Sciatic nerve (tissue), 2 donors: ENCODE measurements at regions not wholly inside any gene's neighbourhood (a gene's known extent, or its start where the extent isn't known, plus 50 kb on each side); places are given as distances from the start of the nearest gene placed in this dataset.

Experiments
- ATAC-seq: fragments of 200-7000 bp; cut with Tn5 transposase; one replicate; pipeline ENCODE4 v1.9.1; 2020; ENCODE audit warnings: mild to moderate bottlenecking, moderate library complexity
- DNase-seq: peaks from one replicate; pipeline ENCODE4 v3.0.0-alpha.2; 2020; ENCODE audit warnings: low spot score
- intact Hi-C: fragments of 100-400 bp; cut with DNase I; formaldehyde crosslinking; loops from one replicate; pipeline ENCODE4 v1.14.2; 2022
- donor health status: DM: no; HTN: no; CAD: no.
- donor health status: DM: no; HTN: no; CAD: no.

DNA sequence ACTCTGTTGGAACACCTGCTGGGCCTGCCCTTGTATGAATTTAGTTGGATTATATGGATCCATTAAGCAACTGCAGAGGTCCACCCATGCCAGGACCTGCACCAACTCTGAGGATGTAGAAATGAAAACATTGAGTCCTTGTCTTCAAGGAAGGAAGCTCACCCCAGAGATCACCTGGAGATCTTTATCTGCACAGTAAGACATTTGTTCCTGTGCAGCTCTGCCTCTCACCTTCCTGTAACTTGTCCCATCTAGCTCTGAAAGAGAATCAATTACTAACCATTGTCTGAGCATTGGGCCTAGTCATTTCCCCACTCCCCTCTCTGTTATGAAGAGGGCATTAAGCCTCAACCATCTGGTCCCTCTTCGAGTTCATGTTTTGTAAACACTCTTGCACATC is 105.2 kb upstream of the YWHAQ start:
- DNase-seq (no peak), ATAC-seq (no peak)
- intact Hi-C loops: no loop called here

DNA sequence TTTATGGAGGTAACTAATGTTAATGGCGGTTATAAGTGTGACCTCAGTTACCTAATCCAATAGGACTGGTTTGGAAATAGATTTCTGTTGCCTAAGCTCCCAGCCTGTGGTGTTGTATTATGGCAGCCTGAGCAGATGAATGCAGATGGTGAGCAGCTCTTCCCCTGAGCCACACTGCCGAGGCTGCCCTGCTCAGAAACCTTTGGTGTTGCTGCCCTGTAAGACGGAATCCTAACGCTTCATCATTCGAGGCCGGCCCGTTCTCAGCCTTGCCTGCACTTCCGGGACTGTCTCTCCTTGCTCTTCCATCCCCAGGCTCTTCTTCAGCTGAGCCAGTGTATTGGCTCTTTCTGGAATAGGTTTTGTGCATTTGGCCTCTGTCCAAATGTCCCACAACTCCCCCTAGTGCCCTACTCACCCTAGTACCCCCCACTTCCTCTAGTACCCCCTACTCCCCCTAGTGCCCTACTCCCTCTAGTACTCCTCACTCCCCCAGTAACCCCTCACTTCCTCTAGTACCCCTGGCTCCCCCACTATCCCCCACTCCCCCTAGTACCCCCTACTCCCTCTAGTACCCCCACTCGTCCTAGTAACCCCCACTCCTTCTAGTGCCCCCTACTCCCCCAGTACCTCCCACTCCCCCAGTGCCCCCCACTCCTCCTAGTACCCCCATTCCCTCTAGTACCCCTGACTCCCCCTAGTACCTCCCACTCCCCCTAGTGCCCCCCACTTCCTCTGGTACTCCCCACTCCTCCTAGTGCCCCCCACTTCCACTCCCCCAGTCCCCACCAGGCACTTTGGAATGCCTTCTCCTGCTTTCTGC is 106.0 kb upstream of the TAF1B start:
- intact Hi-C loops: no loop called here
- DNase-seq (no peak), ATAC-seq (no peak)

GRCh38 chr2:9738062-9738461 is 105.2 kb upstream of the TAF1B start:
- intact Hi-C loops: no loop called here
- ATAC-seq (no peak), DNase-seq (no peak)

DNA sequence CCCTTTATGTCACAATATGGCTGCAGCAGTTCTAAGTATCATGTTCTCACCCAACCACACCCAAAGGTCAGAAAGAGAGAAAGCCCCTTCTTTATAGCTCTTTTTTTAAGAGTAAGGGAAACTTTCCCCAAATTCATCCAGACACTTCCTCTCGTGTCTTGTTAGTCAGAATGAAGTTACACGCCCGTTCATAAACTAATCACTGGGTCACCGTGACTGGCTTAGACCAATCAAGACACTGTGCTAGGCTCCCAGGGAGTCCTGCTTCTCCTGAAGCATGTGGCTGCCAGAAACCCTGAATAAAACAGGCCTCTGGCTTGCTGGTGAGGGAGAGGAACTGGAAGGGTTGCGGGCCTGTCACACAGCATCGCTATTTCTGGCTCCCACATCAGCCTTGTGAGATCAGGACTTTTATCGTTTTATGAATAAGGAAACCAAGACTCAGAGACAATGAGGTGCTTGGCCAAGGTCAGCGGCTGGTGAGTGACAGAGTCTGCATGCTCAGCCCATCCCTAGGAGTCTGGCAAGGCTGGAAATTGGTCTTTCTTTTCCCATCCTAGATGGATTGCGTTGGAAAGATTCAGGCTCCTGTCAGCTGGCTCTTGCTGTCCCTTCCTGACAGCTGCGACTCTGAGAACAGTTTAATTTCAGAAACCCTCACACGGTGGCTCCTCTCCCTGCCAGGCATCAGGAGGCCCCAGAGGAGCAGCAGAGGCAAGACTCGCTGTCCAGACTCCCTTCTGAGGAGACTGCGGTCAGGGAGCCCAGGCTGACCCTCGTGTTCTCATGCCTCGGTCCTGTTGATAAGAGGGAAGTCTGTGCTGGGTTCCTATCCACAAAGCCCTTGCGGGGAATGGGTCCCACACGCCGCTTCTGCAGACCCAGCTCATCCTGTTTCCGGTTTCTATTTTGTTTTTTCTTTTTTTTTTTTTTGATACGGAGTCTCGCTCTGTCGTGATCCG is 104.5 kb upstream of the TAF1B start:
- DNase-seq (no peak), ATAC-seq (peak; percentile 67)

DNA sequence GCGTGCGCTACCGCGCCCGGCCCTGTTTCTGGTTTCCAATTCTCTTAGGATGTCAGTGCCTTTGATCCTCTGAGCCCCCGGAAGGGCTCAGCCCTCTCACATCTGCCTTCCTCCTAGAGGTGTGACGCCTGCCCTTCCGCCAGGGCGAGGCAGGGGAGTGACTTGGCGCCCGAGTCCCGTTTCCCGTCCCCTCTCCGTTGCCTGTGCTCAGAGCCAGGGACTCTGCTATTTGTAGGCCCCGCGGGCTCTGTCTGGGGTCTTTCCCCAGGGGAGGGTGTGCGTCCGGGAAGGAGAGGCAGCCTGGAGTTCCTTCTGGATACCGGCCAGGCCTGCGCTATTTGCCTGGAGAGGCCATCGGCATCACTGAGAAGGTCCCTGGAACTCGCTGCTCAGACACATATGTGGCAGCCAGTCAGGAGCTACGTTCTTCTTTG is 103.7 kb upstream of the TAF1B start:
- DNase-seq (peak; percentile 77), ATAC-seq (peak; percentile 90)
- intact Hi-C loops: no loop called here

More for the DNA sequence above, 104.5 kb upstream of the TAF1B start:
- intact Hi-C loops: no loop called here

GRCh38 chr2:9740382-9741073 is 102.7 kb upstream of the TAF1B start:
- DNase-seq: no peak
- ATAC-seq: no peak
- intact Hi-C loops: no loop called here

GRCh38 chr2:9741110-9741509 is 102.2 kb upstream of the TAF1B start:
- DNase-seq (no peak), ATAC-seq (no peak)
- intact Hi-C loops: no loop called here

- intact Hi-C loops: no loop called here
- ATAC-seq: no peak
- DNase-seq: no peak
Observed at GRCh38 chr2:9742601-9743000, 100.7 kb upstream of the TAF1B start.

- ATAC-seq: no peak
- intact Hi-C loops: no loop called here
Observed at GRCh38 chr2:9744256-9745004, 98.8 kb upstream of the TAF1B start.

DNA sequence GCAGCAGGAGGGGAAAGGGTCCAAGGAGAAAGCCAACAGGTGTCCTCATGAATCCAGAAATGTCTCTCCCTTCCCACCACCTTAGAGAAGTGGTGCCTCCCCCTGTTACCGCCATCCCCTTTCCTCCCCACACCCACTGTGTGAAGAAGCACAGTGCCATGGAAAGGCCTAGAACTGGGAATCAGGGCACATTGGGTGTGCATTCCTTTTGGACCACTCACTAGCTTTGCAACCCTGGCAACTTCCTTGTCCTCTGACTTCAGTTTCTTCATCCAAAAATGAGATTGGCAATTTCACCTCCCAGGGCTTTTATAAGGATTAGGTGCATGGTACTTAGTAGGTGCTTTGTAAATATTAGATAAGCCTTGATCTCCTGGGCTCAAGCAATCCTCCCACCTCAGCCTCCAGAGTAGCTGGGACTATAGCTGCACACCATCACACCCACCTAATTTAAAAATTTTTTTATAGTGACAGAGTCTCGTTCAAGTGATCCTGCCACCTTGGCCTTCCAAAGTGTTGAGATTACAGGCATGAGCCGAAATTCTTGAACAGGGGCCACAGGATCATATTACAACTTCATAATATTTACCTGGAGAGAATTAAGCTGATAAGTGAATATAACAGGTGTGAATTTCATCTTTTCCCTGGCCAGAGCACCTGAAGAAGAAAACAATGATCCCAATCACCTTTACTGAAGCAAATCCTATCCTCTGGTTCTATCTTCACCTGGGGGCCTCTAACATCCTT is 97.9 kb upstream of the TAF1B start:
- ATAC-seq (no peak), DNase-seq (no peak)
- intact Hi-C loops: no loop called here

More at GRCh38 chr2:9744256-9745004, 98.8 kb upstream of the TAF1B start:
- DNase-seq: no peak

DNA sequence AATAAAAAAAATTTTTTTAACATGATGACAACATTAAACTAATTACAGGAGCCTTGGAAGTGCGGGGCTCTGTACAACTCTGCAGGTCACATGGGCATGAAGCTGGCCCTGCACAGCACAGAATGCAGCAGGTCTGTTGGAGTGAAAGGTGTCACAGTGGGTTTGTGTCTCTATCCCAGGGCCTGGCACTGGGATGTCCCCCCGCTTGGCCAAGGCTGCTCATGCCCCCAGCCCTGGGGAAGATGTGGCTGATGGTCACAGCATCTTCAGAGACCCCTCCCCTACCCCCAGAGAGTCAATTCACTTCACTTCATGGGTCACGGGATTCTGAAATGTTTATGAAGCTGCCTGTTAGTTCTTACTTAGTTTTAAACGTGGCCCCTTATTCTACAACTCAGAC is 95.9 kb upstream of the TAF1B start:
- ATAC-seq (no peak), DNase-seq (no peak)
- intact Hi-C loops: no loop called here

DNA sequence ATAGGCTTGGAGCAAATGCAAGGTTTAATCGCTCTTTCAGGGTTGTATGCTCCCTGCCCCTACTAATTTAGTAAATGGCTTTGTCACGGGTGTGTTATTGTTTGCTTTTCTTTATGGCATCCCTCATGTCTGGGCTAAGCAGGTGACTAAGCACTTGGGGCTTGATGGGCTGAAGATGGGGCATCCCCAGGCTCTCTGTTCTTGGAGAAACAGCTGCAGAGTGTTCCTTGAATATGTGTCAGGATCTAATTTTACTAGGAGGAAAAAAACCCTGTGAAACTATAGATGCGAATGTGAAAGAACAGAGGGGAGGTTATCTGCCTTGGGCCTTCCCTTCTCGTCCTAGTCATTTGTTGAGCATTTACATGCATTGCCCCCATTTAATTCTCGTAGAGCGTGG is 94.7 kb upstream of the TAF1B start:
- DNase-seq: no peak
- intact Hi-C loops: no loop called here
- no peak for ATAC-seq

DNA sequence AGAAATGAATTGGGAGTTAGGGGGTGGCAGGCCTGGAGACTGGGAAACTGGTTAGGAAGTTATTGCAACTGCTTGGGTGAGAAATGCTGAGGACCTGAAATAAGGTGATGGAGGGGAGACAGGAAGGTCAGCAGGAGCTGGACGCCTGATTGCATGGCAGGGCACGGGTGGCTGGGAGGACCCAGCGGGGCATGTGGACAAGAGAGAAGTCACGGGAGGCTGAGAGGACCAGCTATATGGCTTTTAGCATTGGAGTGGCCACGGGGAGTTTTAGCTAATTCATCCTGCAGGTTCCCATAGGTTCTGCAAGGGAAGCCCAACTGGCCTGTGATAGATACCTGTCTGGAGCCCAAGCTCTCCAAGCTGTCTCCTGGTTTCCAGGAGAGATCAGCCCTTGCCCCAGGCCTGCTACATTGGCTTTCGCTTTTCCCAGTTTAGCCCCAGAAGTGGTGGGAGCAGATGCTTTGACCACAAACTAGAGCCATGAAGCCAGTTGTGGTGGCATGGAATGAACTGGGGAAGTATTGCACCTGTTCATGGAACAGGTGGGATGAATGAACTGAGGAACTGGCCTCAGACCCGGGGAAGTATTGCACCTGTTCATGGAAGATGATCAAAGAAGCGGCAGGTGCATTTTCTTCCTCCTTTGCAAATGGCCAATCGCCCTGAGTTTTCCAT is 93.6 kb upstream of the TAF1B start:
- intact Hi-C loops: no loop called here
- ATAC-seq (no peak), DNase-seq (no peak)

GRCh38 chr2:9750224-9751215 is 92.8 kb upstream of the TAF1B start:
- DNase-seq: no peak
- intact Hi-C loops: no loop called here
- ATAC-seq: no peak

DNA sequence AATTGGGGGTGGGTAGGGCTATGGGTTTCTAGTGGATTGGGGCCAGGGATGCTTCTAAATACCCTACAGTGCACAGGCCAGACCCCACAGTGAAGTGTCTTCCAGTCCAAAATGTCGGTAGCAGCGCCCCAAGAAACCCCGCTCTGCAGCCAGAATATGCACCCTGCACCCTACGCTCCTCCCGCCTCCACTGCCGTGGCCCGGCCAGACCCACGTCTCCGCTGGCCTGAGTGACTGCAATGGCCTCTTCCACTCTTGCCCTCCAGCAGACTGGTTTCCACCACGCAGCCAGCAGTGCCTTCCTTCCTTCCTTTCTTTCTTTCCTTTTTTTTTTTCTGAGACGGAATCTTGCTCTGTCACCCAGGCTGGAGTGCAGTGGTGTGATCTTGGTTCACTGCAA is 91.4 kb upstream of the TAF1B start:
- ATAC-seq: no peak
- intact Hi-C loops: no loop called here
- no peak for DNase-seq

- ATAC-seq: no peak
- no peak for DNase-seq
- intact Hi-C loops: no loop called here
Observed at GRCh38 chr2:9752441-9753275, 90.6 kb upstream of the TAF1B start.
